22Rv1 (cell line): ENCODE measurements at regions not wholly inside any gene's neighbourhood (a gene's known extent, or its start where the extent isn't known, plus 50 kb on each side); places are given as distances from the start of the nearest gene placed in this dataset.

Source experiments
- H3K27ac ChIP-seq: fragments of 450-650 bp; 2 replicates; pipeline ENCODE4 v1.5.1; 2017
- ZFX ChIP-seq: fragments of 450-650 bp; IDR thresholded peaks from 2 replicates; pipeline ENCODE4 v1.6.1; 2017; ENCODE audit warnings: antibody characterized with exemption, borderline replicate concordance
- TF ChIP-seq, protein P1 (sequence below): fragments of 450-650 bp; IDR thresholded peaks from 2 replicates; pipeline ENCODE4 v1.5.1; 2017; ENCODE audit warnings: mild to moderate bottlenecking

DNA sequence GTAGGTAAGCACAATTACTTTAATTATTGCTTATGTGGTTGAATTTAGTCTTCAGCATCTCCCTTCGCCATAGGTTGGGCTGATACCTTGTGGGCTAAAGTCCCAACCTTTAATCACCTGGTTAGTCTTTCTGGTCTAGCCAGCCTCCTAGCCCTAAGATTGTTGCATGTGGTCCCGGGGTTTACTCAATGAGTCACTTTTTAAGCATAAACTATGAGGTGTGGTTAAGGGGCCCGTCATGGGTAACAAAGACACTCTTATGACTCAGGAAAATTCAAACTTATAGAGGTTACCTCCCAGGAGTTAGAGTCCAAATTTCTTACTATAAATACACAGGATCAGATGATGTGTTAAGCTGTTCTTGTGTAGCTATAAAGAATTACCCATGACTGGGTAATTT lies 841.6 kb downstream of the TRIB2 start:
- TF ChIP-seq, protein P1, sequence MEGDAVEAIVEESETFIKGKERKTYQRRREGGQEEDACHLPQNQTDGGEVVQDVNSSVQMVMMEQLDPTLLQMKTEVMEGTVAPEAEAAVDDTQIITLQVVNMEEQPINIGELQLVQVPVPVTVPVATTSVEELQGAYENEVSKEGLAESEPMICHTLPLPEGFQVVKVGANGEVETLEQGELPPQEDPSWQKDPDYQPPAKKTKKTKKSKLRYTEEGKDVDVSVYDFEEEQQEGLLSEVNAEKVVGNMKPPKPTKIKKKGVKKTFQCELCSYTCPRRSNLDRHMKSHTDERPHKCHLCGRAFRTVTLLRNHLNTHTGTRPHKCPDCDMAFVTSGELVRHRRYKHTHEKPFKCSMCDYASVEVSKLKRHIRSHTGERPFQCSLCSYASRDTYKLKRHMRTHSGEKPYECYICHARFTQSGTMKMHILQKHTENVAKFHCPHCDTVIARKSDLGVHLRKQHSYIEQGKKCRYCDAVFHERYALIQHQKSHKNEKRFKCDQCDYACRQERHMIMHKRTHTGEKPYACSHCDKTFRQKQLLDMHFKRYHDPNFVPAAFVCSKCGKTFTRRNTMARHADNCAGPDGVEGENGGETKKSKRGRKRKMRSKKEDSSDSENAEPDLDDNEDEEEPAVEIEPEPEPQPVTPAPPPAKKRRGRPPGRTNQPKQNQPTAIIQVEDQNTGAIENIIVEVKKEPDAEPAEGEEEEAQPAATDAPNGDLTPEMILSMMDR: no peak
- TF ChIP-seq ZFX: no peak
- H3K27ac ChIP-seq: no peak overlapping the region

DNA sequence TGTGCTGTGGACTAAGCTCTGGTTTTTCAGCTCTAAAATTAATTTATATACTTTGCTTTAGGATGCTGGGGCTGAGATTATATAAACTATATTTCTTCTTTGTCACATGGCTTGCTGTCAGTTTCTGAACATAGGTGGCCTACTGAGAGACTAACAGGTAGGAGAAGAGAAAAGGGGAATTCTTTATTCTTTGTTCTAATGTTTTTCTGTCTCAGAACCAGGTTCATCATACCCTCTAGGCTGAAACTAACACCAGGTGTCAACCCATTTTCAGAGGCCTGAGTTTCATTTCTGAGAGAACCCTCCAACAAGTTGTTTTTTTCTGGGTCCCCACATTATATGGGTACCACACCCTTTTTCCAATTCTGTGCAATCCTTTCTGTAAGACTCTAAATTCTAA lies 843.6 kb downstream of the TRIB2 start:
- TF ChIP-seq ZFX: no peak
- TF ChIP-seq, protein P1: no peak
- H3K27ac ChIP-seq: no peak overlapping the region

DNA sequence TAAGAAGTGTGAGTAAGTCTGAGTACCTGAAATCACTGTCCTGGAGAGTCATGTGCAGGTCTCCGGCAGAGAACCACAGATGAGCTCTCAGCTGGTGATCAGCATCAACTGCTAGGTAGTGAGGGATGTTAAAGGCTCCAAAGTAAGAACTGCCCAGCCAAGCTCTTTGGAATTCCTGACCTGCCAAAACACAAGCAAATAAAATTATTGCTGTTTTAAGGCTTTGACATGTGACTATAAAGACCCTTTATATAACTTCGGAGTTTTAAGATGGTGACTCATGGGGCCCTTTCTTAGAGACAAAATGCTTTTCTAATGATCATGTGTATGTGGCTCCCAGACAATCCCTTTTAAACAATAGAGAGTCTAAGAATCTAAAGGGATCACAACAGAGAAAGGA lies 855.7 kb downstream of the TRIB2 start:
- H3K27ac ChIP-seq: no peak overlapping the region
- TF ChIP-seq ZFX: no peak
- TF ChIP-seq, protein P1: no peak

DNA sequence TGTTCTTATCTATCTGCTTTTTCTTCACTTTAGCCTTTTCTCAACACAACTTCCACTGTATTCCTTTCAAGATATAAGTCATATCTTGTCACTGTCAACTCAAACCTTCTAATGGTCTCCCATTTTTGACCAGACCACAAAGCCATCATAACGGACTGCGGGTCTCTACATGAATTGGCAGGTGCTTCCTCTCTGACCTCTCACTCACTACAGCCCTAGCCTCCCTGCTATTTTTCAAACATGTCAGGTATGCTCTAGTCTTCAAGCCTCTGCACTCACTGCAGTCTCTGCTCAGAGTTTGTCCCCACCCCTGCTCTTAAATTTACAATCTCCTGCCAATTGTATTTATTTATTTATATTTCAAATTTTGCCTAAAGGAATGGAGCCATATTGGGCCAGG lies 858.1 kb downstream of the TRIB2 start:
- no peak overlapping the region for H3K27ac ChIP-seq
- no peak for TF ChIP-seq ZFX
- TF ChIP-seq, protein P1: no peak

DNA sequence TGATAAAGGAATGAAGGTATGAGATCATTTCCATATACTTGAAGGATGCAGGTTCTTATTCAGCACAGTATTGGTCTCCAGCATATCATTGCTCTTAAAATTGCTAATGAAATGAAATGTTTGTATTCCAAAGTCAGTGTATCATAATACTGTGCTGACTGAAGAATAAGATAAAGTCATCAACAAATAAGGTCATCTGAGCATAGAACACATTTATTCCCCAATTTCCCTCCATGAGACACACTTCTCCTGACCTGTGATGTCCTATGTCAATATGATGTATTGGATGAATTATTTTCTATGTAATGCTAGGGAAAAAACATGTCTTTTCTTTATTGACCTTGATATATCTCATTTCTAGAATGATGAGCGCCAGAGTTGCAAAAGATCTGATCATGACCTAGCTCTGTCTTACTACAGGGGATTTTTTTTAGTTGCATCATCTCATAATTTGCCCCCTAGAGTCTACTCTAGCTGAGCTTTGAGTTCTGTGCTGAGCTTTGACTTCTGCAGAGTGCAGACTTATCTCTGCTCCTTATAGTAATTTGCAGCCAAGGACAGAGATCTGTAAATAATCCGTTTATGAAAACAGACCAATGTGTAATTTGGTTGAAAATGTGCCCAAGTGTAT lies 859.8 kb downstream of the TRIB2 start:
- TF ChIP-seq, protein P1: no peak
- TF ChIP-seq ZFX: no peak
- H3K27ac ChIP-seq: no peak overlapping the region

DNA sequence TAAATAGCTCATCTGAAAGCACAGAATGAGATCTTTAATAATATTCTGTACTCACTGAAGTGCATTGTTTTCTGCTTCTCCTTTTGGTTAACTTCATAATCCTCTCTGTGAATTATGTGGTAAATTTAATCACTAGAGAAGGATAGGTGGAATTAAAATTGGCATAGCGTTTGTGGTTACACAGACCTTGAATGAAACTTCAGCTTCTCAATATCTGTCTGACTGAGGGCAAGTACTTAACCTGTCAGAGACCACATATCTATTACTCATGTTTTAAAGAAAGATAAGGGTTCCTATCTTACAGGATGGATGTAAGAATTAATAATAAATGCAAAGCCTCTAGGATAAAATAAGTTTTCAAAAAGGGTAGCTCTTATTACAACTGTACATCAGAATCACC lies 861.8 kb downstream of the TRIB2 start:
- TF ChIP-seq, protein P1: no peak
- no peak for TF ChIP-seq ZFX
- H3K27ac ChIP-seq: no peak overlapping the region

DNA sequence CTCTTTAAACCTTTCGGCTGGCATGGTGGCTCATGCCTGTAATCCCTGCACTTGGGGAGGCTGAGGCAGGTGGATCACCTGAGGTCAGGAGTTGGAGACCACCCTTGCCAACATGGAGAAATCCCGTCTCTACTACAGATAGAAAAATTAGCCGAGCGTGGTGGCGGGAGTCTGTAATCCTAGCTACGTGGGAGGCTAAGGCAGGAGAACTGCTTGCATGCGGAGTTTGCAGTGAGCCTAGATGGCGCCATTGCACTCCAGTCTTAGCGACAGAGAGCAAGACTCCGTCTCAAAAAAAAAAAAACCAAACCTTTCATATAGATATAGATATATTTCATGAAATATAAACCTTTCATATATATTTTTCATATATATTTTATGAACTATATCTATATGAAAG lies 864.7 kb downstream of the TRIB2 start:
- no peak overlapping the region for H3K27ac ChIP-seq
- TF ChIP-seq, protein P1: peak; percentile 61
- no peak for TF ChIP-seq ZFX
